VCaP (cell line): ENCODE measurements at regions not wholly inside any gene's neighbourhood (a gene's known extent, or its start where the extent isn't known, plus 50 kb on each side); places are given as distances from the start of the nearest gene placed in this dataset.

Source experiments
- H3K27ac ChIP-seq: fragments of 450-650 bp; 2 replicates; pipeline ENCODE4 v1.5.1; 2017
- TF ChIP-seq, protein P1 (sequence below): fragments of 450-650 bp; conservative IDR thresholded peaks from 2 replicates; pipeline ENCODE4 v1.5.1; 2017; ENCODE audit warnings: mild to moderate bottlenecking, moderate library complexity

- TF ChIP-seq, protein P1, sequence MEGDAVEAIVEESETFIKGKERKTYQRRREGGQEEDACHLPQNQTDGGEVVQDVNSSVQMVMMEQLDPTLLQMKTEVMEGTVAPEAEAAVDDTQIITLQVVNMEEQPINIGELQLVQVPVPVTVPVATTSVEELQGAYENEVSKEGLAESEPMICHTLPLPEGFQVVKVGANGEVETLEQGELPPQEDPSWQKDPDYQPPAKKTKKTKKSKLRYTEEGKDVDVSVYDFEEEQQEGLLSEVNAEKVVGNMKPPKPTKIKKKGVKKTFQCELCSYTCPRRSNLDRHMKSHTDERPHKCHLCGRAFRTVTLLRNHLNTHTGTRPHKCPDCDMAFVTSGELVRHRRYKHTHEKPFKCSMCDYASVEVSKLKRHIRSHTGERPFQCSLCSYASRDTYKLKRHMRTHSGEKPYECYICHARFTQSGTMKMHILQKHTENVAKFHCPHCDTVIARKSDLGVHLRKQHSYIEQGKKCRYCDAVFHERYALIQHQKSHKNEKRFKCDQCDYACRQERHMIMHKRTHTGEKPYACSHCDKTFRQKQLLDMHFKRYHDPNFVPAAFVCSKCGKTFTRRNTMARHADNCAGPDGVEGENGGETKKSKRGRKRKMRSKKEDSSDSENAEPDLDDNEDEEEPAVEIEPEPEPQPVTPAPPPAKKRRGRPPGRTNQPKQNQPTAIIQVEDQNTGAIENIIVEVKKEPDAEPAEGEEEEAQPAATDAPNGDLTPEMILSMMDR = no peak
- peak overlapping the region; percentile 89 for H3K27ac ChIP-seq
These were observed 486.4 kb upstream of the FAT1 start for GRCh38 chr4:187209921-187210613.

GRCh38 chr4:187212446-187213080 is 488.9 kb upstream of the FAT1 start:
- TF ChIP-seq, protein P1 = no peak
- H3K27ac ChIP-seq = no peak overlapping the region

GRCh38 chr4:187215438-187215837 is 491.8 kb upstream of the FAT1 start:
- no peak overlapping the region for H3K27ac ChIP-seq
- TF ChIP-seq, protein P1 = no peak

DNA sequence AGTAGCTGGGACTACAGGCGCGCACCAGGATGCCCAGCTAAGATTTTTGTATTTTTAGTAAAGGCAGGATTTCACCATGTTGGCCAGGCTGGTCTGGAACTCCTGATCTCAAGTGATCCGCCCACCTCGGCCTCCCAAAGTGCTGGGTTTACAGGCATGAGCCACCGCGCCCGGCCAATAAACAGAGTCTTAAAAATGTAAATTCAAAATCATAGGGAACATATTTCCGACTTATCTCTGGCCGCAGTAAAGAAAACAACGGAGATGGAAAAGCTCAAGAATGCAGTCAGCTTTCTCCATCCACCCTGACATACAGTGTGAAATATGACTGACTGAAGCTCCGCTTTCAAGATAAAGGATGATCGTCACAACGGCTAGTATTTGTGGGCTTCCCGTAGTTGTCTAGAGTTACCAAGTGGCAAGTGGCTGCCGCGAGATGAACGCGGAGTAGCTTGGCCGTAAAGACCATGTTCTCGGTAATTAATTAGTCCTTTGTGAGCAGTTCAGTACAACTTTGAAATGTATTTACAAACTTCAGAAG is 495.1 kb upstream of the FAT1 start:
- H3K27ac ChIP-seq = no peak overlapping the region
- TF ChIP-seq, protein P1 = no peak

- TF ChIP-seq, protein P1 = no peak
- H3K27ac ChIP-seq = no peak overlapping the region
These were observed 500.9 kb upstream of the FAT1 start for GRCh38 chr4:187224560-187224959.

DNA sequence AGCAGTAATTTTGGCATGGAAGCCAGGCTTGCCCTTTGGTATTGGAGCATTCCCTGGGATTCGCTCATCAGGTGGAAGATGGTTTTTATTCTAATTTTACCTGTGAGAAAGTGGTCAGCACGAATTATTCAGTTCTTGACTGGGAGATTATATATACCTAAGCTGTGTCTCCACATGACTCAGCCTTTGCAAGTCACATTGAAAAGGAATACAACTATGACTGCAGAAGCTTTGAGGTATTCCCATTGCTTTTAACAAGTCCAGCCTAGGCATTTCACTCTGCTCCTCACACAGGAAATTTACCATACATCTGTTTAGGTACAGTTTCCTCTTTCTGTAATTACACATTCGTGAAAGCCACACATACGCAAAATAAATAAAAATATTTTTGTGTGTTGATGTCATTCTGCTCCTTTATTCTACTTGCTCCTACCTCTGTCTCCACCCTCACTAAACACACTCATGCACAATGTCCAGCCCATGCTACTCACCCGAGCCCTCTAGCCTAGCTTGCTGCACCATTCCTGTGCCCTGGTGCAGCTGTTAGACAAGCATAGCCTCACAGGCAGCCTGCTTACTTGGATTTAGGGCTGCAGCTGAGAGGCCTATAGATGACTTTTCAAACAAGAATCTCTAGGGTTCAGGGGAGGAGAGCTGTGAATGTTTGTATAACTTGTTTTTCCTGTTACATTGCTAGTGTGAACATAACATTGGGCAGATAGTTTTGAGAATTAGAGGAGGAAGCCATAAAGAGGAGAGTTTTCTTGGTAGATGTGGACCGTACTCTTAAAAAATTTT is 504.4 kb upstream of the FAT1 start:
- peak overlapping the region; percentile 42 for H3K27ac ChIP-seq
- TF ChIP-seq, protein P1 = no peak

- no peak overlapping the region for H3K27ac ChIP-seq
- TF ChIP-seq, protein P1 = no peak
These were observed 508.5 kb upstream of the FAT1 start for GRCh38 chr4:187232196-187232595.
